ENCODE measurements at regions not wholly inside any gene's neighbourhood (a gene's known extent, or its start where the extent isn't known, plus 50 kb on each side); places are given as distances from the start of the nearest gene placed in this dataset.

DNA sequence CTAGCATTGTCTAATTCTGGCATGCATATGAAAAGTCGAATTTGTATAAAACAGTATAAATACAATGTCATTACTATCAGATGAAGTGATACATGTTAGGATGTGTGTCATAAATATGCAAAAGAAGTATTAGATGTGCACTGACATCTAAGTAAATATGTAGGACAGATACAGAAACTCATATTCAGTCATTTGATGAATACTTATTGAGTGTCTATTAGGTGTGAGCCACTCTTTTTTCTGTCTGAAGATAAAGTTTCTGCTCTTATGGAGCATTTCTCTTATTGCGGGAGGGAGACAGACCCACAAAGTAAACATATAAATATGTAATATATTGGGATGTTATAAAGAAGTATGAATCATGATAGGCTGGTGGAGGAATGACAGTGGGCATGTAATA is 426.6 kb upstream of the B3GALT2 start:
- Histone ChIP-seq H3K27me3 (replicated peaks; ENCODE audit: control insufficient read depth, insufficient read depth, low read length) (no peaks in the 10 kb centered on the region), H3K4me3 (ENCODE audit: low read depth, low read length) (no peak overlapping the region), H3K9me3 (no peaks in the 10 kb centered on the region), H3K4me1 (no peaks in the 10 kb centered on the region), H3K36me3 (ENCODE audit: control insufficient read depth, insufficient read depth, low read length) (no peaks in the 10 kb centered on the region)
- no peak for DNase-seq
- TF ChIP-seq, protein P1, sequence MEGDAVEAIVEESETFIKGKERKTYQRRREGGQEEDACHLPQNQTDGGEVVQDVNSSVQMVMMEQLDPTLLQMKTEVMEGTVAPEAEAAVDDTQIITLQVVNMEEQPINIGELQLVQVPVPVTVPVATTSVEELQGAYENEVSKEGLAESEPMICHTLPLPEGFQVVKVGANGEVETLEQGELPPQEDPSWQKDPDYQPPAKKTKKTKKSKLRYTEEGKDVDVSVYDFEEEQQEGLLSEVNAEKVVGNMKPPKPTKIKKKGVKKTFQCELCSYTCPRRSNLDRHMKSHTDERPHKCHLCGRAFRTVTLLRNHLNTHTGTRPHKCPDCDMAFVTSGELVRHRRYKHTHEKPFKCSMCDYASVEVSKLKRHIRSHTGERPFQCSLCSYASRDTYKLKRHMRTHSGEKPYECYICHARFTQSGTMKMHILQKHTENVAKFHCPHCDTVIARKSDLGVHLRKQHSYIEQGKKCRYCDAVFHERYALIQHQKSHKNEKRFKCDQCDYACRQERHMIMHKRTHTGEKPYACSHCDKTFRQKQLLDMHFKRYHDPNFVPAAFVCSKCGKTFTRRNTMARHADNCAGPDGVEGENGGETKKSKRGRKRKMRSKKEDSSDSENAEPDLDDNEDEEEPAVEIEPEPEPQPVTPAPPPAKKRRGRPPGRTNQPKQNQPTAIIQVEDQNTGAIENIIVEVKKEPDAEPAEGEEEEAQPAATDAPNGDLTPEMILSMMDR (IDR thresholded peaks at IDR 0.05; ENCODE audit: insufficient read depth in 1 of 2, low read depth in 1 of 2, low read length in 1 of 2, severe bottlenecking in 1 of 2, unreplicated experiment in 1 of 2), result no peak
- ChIA-PET POLR2A (no interaction called here), CTCF (no interaction called here)
- intact Hi-C loops (cut with micrococcal nuclease; ENCODE audit: unreplicated experiment), result no loop called here
- H3K36me3 Mint-ChIP-seq (ENCODE audit: insufficient read depth, unreplicated experiment), result no peaks in the 10 kb centered on the region
- H3K27ac Mint-ChIP-seq (ENCODE audit: unreplicated experiment), result no peak overlapping the region
- H3K4me3 Mint-ChIP-seq (ENCODE audit: unreplicated experiment), result no peak overlapping the region
- BruUV-seq (replicated peaks), result no TSS peak
- no peaks in the 10 kb centered on the region for H3K4me1 Mint-ChIP-seq (ENCODE audit: low read depth, unreplicated experiment)
- no peaks in the 10 kb centered on the region for H3K9me3 Mint-ChIP-seq (ENCODE audit: unreplicated experiment)
- no peaks in the 10 kb centered on the region for H3K27me3 Mint-ChIP-seq (ENCODE audit: insufficient read depth, unreplicated experiment)

DNA sequence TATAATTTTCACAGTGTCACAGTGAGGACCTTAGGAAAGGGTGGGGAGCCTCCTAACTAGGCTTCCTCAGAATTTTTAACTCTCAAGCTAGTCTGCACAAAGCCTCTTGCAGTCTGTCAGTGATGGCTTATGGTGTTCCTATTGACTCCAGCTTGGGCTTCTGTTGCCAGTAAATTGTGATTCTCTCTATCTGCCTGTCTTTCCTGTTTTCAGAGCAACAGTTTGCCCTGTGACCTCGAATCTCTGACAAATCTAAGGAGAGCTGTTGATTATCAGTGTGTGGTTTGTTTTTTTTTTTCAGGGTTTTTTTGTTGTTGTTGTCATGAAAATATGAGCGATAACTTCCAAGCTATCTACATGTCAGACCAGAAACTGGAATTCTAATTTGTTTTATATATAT is 423.2 kb upstream of the B3GALT2 start:
- ChIA-PET POLR2A (no interaction called here), CTCF (no interaction called here)
- intact Hi-C loops (cut with micrococcal nuclease; ENCODE audit: unreplicated experiment), result no loop called here
- Mint-ChIP-seq H3K27ac (ENCODE audit: unreplicated experiment) (no peak overlapping the region), H3K4me1 (ENCODE audit: low read depth, unreplicated experiment) (no peaks in the 10 kb centered on the region), H3K9me3 (ENCODE audit: unreplicated experiment) (no peaks in the 10 kb centered on the region), H3K36me3 (ENCODE audit: insufficient read depth, unreplicated experiment) (no peaks in the 10 kb centered on the region), H3K4me3 (ENCODE audit: unreplicated experiment) (no peak overlapping the region), H3K27me3 (ENCODE audit: insufficient read depth, unreplicated experiment) (no peaks in the 10 kb centered on the region)
- Histone ChIP-seq H3K36me3 (ENCODE audit: control insufficient read depth, insufficient read depth, low read length) (no peaks in the 10 kb centered on the region), H3K9me3 (no peaks in the 10 kb centered on the region), H3K4me3 (ENCODE audit: low read depth, low read length) (no peak overlapping the region), H3K27me3 (replicated peaks; ENCODE audit: control insufficient read depth, insufficient read depth, low read length) (no peaks in the 10 kb centered on the region), H3K4me1 (no peaks in the 10 kb centered on the region)
- DNase-seq, result no peak
- TF ChIP-seq, protein P1 (IDR thresholded peaks at IDR 0.05; ENCODE audit: insufficient read depth in 1 of 2, low read depth in 1 of 2, low read length in 1 of 2, severe bottlenecking in 1 of 2, unreplicated experiment in 1 of 2), result no peak
- BruUV-seq (replicated peaks), result no TSS peak

DNA sequence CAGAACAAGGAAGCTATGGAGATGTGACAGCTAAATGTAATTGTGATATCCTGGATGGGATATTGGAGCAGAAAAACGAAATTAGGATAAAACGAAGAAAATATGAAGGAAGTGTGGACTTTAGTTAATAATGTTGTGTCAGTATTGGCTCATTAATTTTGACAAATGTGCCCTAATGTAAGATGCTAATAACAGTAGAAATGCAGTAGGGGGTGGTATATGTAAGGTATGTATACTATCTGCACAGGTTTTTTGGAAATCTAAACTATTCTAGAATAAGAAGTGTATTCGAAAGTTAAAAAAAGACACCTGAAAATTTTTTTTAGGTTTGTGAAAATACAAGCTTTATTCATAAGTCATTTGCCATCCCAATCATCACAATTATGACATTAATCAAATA is 421.4 kb upstream of the B3GALT2 start:
- Mint-ChIP-seq H3K27ac (ENCODE audit: unreplicated experiment) (no peak overlapping the region), H3K4me1 (ENCODE audit: low read depth, unreplicated experiment) (no peaks in the 10 kb centered on the region), H3K27me3 (ENCODE audit: insufficient read depth, unreplicated experiment) (no peaks in the 10 kb centered on the region), H3K36me3 (ENCODE audit: insufficient read depth, unreplicated experiment) (no peaks in the 10 kb centered on the region), H3K4me3 (ENCODE audit: unreplicated experiment) (no peak overlapping the region), H3K9me3 (ENCODE audit: unreplicated experiment) (no peaks in the 10 kb centered on the region)
- H3K36me3 ChIP-seq (ENCODE audit: control insufficient read depth, insufficient read depth, low read length), result no peaks in the 10 kb centered on the region
- no peaks in the 10 kb centered on the region for H3K4me1 ChIP-seq
- no peaks in the 10 kb centered on the region for H3K27me3 ChIP-seq (replicated peaks; ENCODE audit: control insufficient read depth, insufficient read depth, low read length)
- ChIA-PET POLR2A (no interaction called here), CTCF (no interaction called here)
- TF ChIP-seq, protein P1 (IDR thresholded peaks at IDR 0.05; ENCODE audit: insufficient read depth in 1 of 2, low read depth in 1 of 2, low read length in 1 of 2, severe bottlenecking in 1 of 2, unreplicated experiment in 1 of 2), result no peak
- no peaks in the 10 kb centered on the region for H3K9me3 ChIP-seq
- intact Hi-C loops (cut with micrococcal nuclease; ENCODE audit: unreplicated experiment), result no loop called here
- no peak overlapping the region for H3K4me3 ChIP-seq (ENCODE audit: low read depth, low read length)
- no peak for DNase-seq
- no TSS peak for BruUV-seq (replicated peaks)
